NCI-H82 treated with DMSO at 0.1 percent for 48 hours (cell line): ENCODE measurements at regions not wholly inside any gene's neighbourhood (a gene's known extent, or its start where the extent isn't known, plus 50 kb on each side); places are given as distances from the start of the nearest gene placed in this dataset.

Source experiments
- DNase-seq: peaks from one replicate; lab custom pipeline; 2025; ENCODE audit not compliant: unreplicated experiment; lab: John Stamatoyannopoulos, UW

DNA sequence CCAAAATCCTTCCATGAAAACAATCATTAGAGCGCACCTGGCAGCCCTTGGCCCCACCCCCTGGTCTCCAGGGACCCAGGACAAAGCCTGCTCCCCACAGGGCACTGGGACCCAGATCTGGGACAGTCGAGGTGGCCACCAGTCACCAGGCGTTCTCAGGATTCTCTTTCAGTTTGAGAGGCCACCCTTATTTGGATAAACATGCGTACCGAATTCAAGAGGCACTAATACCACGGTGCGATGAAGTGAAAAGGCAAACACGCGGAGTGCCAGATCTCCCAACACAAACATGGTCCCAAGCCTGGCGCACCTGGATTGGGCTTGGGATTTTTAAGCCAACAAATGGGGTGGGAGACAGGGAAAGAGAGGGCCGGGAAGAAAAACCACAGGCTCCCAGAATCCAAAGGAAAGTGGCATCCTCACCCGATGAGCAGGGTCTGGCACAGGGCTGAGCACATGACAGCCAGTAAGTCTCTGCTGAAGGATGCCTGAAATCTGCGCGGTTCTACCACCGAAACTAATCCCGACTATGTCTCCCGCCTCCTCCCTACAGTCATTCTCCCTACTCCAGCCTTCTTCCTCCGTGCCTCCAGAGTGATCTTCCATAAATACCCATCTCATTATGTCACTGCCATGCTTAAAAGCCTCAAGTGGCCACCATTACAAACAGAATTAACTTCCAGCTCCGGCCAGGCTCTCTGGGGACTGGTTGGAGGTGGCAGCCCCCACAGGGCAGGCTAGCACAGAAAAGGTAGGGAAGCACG lies 60.9 kb upstream of the KLHL29 start:
- no peak for DNase-seq

DNA sequence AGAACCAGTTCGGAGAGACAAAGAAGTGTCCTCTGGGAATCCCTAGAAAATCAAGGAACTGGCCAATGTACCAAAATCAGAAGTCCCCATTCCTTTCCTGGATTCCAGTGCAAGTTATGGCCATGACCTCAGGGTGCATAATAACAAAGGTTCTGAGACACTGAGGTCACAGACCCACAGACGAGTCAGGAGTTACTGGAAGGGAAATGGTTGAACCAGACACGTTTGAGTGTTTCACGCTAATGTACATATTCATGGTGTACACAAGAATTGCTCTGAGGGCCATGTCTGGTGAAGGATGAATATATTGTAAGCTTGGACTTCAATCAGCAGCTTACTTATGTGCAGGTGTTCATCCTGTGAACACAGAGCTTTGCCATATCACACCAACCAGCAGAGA lies 58.6 kb upstream of the KLHL29 start:
- no peak for DNase-seq

DNA sequence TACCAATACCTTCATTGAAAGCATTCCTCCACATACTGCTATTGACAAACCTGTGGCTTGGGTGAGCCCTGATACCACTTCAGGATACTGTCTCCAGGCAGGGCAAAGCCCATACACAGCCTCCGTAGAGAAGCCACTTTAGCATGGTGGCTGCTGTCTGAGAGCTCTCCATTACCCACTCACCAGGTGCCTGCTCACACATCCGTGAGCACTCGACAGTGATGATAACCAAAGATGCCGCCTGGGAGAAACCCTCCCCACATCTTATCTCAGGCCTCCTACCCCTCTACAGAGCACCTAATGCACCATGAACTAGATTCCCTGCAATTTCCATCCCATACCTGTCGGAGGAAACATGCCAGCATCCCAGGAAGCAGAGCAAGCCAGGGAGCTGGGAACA lies 57.6 kb upstream of the KLHL29 start:
- DNase-seq, result no peak

- no peak for DNase-seq
Observed at GRCh38 chr2:23327887-23328286, 57.1 kb upstream of the KLHL29 start.

DNA sequence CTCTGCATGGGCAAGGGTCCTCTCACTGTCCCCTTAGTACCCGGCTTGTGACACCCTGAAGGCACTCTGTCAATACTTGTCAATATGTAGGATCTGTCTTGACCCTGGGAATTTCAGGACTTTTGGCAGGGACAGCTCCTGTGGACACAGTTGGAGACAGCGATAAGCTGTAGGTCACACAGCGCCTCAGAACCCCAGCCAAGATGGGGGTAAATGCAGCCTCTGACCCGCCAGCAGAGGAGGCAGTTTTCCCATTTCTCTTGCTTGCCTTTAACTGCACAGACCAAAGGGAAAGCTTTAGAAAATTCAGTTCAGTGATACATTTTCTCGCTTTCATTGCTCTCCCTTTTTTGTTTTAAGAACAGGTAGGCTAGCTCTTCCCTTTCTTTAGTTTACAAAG lies 54.8 kb upstream of the KLHL29 start:
- DNase-seq, result no peak
